HCT116 (cell line): ENCODE measurements at regions not wholly inside any gene's neighbourhood (a gene's known extent, or its start where the extent isn't known, plus 50 kb on each side); places are given as distances from the start of the nearest gene placed in this dataset.

ENCODE experiments used
- POLR2A ChIP-seq: IDR thresholded peaks from 2 replicates; pipeline ENCODE4 v1.7.0; 2011; ENCODE audit warnings: borderline replicate concordance; ENCODE audit not compliant: insufficient read depth, insufficient read length; ENCODE audit errors: extremely low read depth
- POLR2AphosphoS5 ChIP-seq: IDR thresholded peaks from 2 replicates; pipeline ENCODE4 v1.6.1; 2011; ENCODE audit warnings: mild to moderate bottlenecking, low read depth, low read length, moderate library complexity
- SP1 ChIP-seq: IDR thresholded peaks from 2 replicates; pipeline ENCODE4 v1.6.1; 2012; ENCODE audit warnings: low read depth
- YY1 ChIP-seq: IDR thresholded peaks from 2 replicates; pipeline ENCODE4 v1.6.1; 2011; ENCODE audit warnings: low read length, low read depth, moderate library complexity, mild to moderate bottlenecking; ENCODE audit not compliant: insufficient replicate concordance; ENCODE audit errors: extremely low read depth
- TF ChIP-seq, protein P1 (sequence below), 3 experiments: fragments of 200-600 bp in 1 of 3; sonication (generic) in 1 of 3; IDR thresholded peaks in 2 of 3; conservative IDR thresholded peaks in 1 of 3; 2 replicates each; pipeline ENCODE4 v1.5.1; 2012 to 2017; ENCODE audit warnings: low read depth in 2 of 3, low read length in 2 of 3, antibody characterized with exemption in 1 of 3, borderline replicate concordance in 1 of 3, control low read depth in 1 of 3, mild to moderate bottlenecking in 1 of 3, mixed read lengths in 1 of 3, mixed run types in 1 of 3, moderate library complexity in 1 of 3; ENCODE audit not compliant: insufficient read depth in 1 of 3

- no peak for TF ChIP-seq POLR2AphosphoS5
- TF ChIP-seq, protein P1, sequence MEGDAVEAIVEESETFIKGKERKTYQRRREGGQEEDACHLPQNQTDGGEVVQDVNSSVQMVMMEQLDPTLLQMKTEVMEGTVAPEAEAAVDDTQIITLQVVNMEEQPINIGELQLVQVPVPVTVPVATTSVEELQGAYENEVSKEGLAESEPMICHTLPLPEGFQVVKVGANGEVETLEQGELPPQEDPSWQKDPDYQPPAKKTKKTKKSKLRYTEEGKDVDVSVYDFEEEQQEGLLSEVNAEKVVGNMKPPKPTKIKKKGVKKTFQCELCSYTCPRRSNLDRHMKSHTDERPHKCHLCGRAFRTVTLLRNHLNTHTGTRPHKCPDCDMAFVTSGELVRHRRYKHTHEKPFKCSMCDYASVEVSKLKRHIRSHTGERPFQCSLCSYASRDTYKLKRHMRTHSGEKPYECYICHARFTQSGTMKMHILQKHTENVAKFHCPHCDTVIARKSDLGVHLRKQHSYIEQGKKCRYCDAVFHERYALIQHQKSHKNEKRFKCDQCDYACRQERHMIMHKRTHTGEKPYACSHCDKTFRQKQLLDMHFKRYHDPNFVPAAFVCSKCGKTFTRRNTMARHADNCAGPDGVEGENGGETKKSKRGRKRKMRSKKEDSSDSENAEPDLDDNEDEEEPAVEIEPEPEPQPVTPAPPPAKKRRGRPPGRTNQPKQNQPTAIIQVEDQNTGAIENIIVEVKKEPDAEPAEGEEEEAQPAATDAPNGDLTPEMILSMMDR (IDR thresholded peaks at IDR 0.05 in 2 of 3, conservative IDR thresholded peaks at IDR 0.05 in 1 of 3; ENCODE audit: borderline replicate concordance in 1 of 3, insufficient read depth in 1 of 3, low read depth in 2 of 3, low read length in 2 of 3), result no peak
- no peak for TF ChIP-seq POLR2A
- no peak for TF ChIP-seq SP1
- no peak for TF ChIP-seq YY1
These were observed 448.9 kb upstream of the ZNF462 start for GRCh38 chr9:106414042-106414441.
